HEK293T (cell line): ENCODE measurements at regions not wholly inside any gene's neighbourhood (a gene's known extent, or its start where the extent isn't known, plus 50 kb on each side); places are given as distances from the start of the nearest gene placed in this dataset.

Source experiments
- BHLHE40 ChIP-seq: fragments of 450-650 bp; IDR thresholded peaks from 2 replicates; pipeline ENCODE4 v1.6.1; 2016; ENCODE audit warnings: mild to moderate bottlenecking, moderate library complexity, borderline replicate concordance
- ELF4 ChIP-seq: fragments of 450-650 bp; IDR thresholded peaks from 2 replicates; pipeline ENCODE4 v1.6.1; 2017; ENCODE audit warnings: antibody characterized with exemption
- FOXA1 ChIP-seq: fragments of 450-650 bp; IDR thresholded peaks from 2 replicates; pipeline ENCODE4 v1.6.1; 2016; ENCODE audit warnings: mild to moderate bottlenecking
- FOXK2 ChIP-seq: fragments of 450-650 bp; IDR thresholded peaks from 2 replicates; pipeline ENCODE4 v1.6.1; 2016; ENCODE audit warnings: mild to moderate bottlenecking
- FOXM1 ChIP-seq: fragments of 450-650 bp; IDR thresholded peaks from 2 replicates; pipeline ENCODE4 v1.6.1; 2017; ENCODE audit warnings: mild to moderate bottlenecking, borderline replicate concordance
- LEF1 ChIP-seq: fragments of 450-650 bp; IDR thresholded peaks from 2 replicates; pipeline ENCODE4 v1.6.1; 2017; ENCODE audit warnings: mild to moderate bottlenecking, borderline replicate concordance
- PKNOX1 ChIP-seq: fragments of 450-650 bp; IDR thresholded peaks from 2 replicates; pipeline ENCODE4 v1.6.1; 2016
- SP1 ChIP-seq: fragments of 450-650 bp; IDR thresholded peaks from 2 replicates; pipeline ENCODE4 v1.6.1; 2017
- TARDBP ChIP-seq: fragments of 450-650 bp; IDR thresholded peaks from 2 replicates; pipeline ENCODE4 v1.6.1; 2016
- ZNF384 ChIP-seq: fragments of 450-650 bp; IDR thresholded peaks from 2 replicates; pipeline ENCODE4 v1.6.1; 2016

DNA sequence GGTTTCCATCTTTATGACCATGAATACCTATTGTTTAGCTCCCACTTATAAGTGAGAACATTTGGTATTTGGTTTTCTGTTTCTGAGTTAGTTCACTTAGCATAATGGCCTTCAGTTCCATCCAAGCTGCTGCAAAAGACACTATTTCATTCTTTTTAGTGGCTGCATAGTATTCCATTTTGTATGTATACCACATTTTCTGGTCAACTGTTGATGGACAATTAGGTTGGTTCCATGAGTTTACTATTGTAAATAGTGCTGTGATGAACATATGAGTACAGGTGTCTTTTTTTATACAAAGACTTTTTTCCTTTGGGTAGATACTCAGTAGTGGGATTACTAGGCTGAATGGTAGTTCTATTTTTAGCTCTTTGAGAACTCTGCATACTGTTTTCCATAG, 87.8 kb upstream of the GOT2 start:
- no peak for TF ChIP-seq ELF4
- TF ChIP-seq BHLHE40 = no peak
- TF ChIP-seq PKNOX1 = no peak
- TF ChIP-seq FOXA1 = no peak
- no peak for TF ChIP-seq FOXK2
- no peak for TF ChIP-seq SP1
- no peak for TF ChIP-seq FOXM1
- TF ChIP-seq TARDBP = no peak
- TF ChIP-seq LEF1 = no peak
- TF ChIP-seq ZNF384 = no peak
